ENCODE measurements at regions not wholly inside any gene's neighbourhood (a gene's known extent, or its start where the extent isn't known, plus 50 kb on each side); places are given as distances from the start of the nearest gene placed in this dataset.

DNA sequence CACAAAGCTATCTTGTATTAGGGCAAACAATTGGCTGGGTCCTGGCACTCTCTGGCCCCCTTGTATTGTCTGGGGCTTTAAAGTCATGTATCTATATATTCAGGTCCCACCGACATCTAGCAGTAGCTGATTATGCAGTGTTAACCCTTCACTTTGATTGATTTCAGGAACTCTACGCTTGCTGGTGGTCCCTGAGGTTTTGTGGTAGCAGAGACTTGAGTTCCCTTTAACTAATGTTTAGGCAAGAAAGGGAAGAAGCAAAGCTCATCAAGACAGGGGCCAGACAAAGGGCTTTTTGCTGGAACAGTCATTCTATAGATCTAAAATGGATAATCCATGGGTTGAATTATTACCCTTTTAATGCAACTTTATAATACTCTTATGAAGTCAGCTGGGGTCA is 95.3 kb upstream of the EPB41L3 start:
- Histone ChIP-seq H3K27me3 (ENCODE audit: control insufficient read depth in 2 of 2, insufficient read depth in 1 of 2, low read length in 1 of 2) (peaks cover 0 to 4% of the 10 kb centered on the region in 2 donors), H3K4me3 (ENCODE audit: low read length in 2 of 2) (no peak overlapping the region), H3K36me3 (ENCODE audit: control insufficient read depth in 2 of 2, insufficient read depth in 2 of 2, low read length in 1 of 2) (no peaks in the 10 kb centered on the region), H3K9me3 (ENCODE audit: control insufficient read depth in 2 of 2, insufficient read depth in 1 of 2, low read length in 1 of 2) (no peaks in the 10 kb centered on the region), H3K4me1 (ENCODE audit: control insufficient read depth in 2 of 2, insufficient read depth in 2 of 2, low read length in 2 of 2) (no peaks in the 10 kb centered on the region), H3K27ac (ENCODE audit: low read depth in 1 of 2, low read length in 1 of 2) (no peak overlapping the region)
- no peak for DNase-seq (ENCODE audit: low read depth in 6 of 9, low spot score in 9 of 9)
- WGBS = 7% methylated on average over 2 of the region's 2 CpGs

DNA sequence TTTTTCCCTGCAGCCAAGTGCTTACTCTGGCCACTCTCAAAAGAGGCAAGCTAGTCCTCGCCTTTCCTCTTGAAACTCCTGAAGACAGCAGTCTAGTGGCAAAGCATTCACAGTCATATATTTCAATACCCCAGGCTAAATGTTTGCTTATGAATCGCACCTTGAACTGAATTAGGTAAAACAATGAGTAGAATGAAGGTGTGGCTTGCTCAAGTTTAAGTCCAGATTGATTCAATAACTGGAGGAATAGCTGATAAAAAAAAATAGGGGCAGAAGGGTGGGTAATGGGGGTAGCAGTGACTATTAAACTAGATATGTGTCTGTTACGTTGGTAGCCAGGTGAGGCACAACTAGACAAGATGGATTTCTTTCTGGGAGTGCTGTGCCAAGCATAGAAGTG is 88.2 kb upstream of the EPB41L3 start:
- H3K4me1 ChIP-seq (ENCODE audit: control insufficient read depth in 2 of 2, insufficient read depth in 2 of 2, low read length in 2 of 2) = peaks cover 5 to 6% of the 10 kb centered on the region in 2 donors
- H3K9me3 ChIP-seq (ENCODE audit: control insufficient read depth in 2 of 2, insufficient read depth in 1 of 2, low read length in 1 of 2) = no peaks in the 10 kb centered on the region
- H3K36me3 ChIP-seq (ENCODE audit: control insufficient read depth in 2 of 2, insufficient read depth in 2 of 2, low read length in 1 of 2) = no peaks in the 10 kb centered on the region
- H3K27ac ChIP-seq (ENCODE audit: low read depth in 1 of 2, low read length in 1 of 2) = no peak overlapping the region
- H3K4me3 ChIP-seq (ENCODE audit: low read length in 2 of 2) = no peak overlapping the region
- WGBS = 91% methylated on average over 3 of the region's 3 CpGs
- peaks cover 40 to 49% of the 10 kb centered on the region in 2 donors for H3K27me3 ChIP-seq (ENCODE audit: control insufficient read depth in 2 of 2, insufficient read depth in 1 of 2, low read length in 1 of 2)
- no peak for DNase-seq (ENCODE audit: low read depth in 6 of 9, low spot score in 9 of 9)

DNA sequence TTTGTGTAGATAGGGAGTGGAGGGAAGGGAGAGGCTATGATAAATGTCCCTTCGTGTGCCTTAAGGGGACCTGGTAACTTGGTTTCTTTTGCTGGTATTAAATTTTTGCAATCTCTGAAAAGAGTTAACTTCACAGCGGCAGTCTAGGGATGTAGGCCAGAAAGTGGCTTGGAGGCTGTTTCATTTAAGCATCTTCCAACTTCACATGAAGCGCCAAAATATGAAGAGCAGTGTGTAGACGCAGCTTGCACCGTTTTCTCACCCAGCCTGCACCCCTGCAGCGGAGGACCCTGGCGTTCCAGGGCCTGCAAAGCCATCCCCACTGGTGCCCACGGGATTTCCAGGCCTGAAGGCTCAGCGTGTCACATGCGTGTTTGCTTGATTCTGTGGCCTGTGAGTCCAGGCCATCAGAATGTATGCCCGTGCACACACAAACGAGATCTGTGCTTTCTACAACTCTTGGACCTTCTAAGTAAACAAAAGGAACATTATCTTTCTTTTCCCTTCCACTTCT is 87.2 kb upstream of the EPB41L3 start:
- H3K27ac ChIP-seq (ENCODE audit: low read depth in 1 of 2, low read length in 1 of 2) = no peak overlapping the region
- peaks cover 5 to 6% of the 10 kb centered on the region in 2 donors for H3K4me1 ChIP-seq (ENCODE audit: control insufficient read depth in 2 of 2, insufficient read depth in 2 of 2, low read length in 2 of 2)
- no peaks in the 10 kb centered on the region for H3K36me3 ChIP-seq (ENCODE audit: control insufficient read depth in 2 of 2, insufficient read depth in 2 of 2, low read length in 1 of 2)
- peaks cover 43 to 57% of the 10 kb centered on the region in 2 donors for H3K27me3 ChIP-seq (ENCODE audit: control insufficient read depth in 2 of 2, insufficient read depth in 1 of 2, low read length in 1 of 2)
- 81% methylated on average over 12 of the region's 12 CpGs for WGBS
- no peaks in the 10 kb centered on the region for H3K9me3 ChIP-seq (ENCODE audit: control insufficient read depth in 2 of 2, insufficient read depth in 1 of 2, low read length in 1 of 2)
- no peak overlapping the region for H3K4me3 ChIP-seq (ENCODE audit: low read length in 2 of 2)
- no peak for DNase-seq (ENCODE audit: low read depth in 6 of 9, low spot score in 9 of 9)

DNA sequence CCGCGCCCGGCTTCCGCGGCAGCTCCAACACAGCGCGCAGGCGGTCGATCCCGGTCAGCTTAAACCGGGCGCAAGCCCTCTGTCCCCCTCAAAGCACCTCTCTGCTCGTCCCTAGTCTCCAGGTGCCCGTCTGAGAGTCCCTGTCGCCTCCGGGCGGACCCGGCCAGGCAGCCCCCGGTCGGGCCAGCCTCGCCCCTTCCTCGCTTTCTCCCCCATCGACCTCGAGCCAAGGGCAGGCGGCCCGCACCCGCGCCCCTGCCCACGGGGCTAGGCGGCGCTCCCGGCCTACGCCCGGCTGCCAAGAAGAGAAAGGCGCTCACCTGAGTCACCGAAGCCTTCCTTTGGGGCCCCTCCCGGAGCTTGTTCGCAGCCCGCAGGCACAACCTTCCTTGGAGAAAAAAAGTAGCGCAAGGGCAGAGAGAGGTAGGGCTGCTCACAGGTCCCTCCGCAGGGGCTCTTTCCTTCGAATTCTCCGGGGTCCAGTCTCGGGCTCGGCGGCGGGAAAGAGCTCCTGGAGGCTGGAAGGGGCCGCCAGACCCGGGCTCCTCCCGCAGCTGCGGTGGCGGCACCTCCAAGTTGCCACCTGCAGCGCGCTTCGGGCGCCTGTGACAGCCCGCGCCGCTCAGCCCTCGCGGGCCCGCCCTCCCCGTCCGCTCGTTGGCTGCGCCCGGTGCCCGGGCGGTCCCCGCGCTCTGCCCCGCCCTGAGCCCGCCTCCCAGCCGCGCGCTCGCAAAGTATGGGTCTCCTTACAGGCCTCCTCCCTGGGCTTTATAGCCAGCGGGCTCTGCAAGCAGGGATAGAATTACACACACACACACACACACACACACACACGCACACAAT is 86.5 kb upstream of the EPB41L3 start:
- Histone ChIP-seq H3K9me3 (ENCODE audit: control insufficient read depth in 2 of 2, insufficient read depth in 1 of 2, low read length in 1 of 2) (no peaks in the 10 kb centered on the region), H3K36me3 (ENCODE audit: control insufficient read depth in 2 of 2, insufficient read depth in 2 of 2, low read length in 1 of 2) (no peaks in the 10 kb centered on the region), H3K27ac (ENCODE audit: low read depth in 1 of 2, low read length in 1 of 2) (peak overlapping the region in 1 of 2 donors; percentile 27), H3K4me1 (ENCODE audit: control insufficient read depth in 2 of 2, insufficient read depth in 2 of 2, low read length in 2 of 2) (peaks cover 5 to 6% of the 10 kb centered on the region in 2 donors), H3K27me3 (ENCODE audit: control insufficient read depth in 2 of 2, insufficient read depth in 1 of 2, low read length in 1 of 2) (peaks cover 43 to 59% of the 10 kb centered on the region in 2 donors), H3K4me3 (ENCODE audit: low read length in 2 of 2) (peak overlapping the region; percentile 18 to 45)
- peak in 6 of 9 donors; percentile 4 to 46 (median 12) for DNase-seq (ENCODE audit: low read depth in 6 of 9, low spot score in 9 of 9)
- WGBS = 1% methylated on average over 79 of the region's 79 CpGs

DNA sequence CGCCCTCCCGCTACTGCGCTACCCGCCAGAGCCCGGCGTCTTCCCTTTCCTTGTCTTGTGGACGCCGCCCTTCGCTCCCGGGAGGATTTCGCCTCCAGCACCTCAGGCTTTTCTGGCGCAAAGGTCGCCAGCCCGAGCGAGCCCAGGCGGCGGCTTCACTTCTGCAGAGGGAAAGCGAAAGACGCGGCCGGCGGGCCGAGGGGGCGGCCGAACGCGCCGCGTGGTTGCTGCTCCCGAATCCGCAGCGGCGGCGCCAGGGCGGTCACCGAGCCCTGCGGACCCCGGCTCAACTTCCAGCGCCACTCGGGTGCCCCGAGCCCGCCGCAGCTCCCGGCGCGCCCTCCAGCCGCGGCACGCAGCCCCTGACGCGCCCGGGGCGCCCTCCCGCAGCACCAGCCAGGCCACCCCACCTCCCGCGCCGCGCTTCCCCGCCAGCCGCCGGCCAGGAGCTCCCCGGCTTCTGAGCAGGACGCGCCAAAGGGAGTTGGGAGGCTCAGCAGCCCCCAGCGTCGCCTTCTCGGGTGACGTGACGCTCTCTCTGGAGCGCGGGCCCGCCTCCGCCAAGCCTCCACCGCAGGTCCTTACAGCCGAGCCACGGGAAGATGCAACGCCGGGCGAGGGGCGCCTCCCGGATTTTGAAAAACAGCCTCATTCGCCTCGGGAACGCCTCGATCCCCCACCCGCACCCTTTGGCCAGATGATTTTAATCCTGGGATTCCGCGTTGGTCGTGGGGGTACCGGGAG is 84.9 kb upstream of the EPB41L3 start:
- peak in 1 of 9 donors; percentile 6 for DNase-seq (ENCODE audit: low read depth in 6 of 9, low spot score in 9 of 9)
- peaks cover 5 to 6% of the 10 kb centered on the region in 2 donors for H3K4me1 ChIP-seq (ENCODE audit: control insufficient read depth in 2 of 2, insufficient read depth in 2 of 2, low read length in 2 of 2)
- WGBS = under 1% methylated on average over 90 of the region's 90 CpGs
- peak overlapping the region in 1 of 2 donors; percentile 4 for H3K27ac ChIP-seq (ENCODE audit: low read depth in 1 of 2, low read length in 1 of 2)
- H3K36me3 ChIP-seq (ENCODE audit: control insufficient read depth in 2 of 2, insufficient read depth in 2 of 2, low read length in 1 of 2) = no peaks in the 10 kb centered on the region
- no peaks in the 10 kb centered on the region for H3K9me3 ChIP-seq (ENCODE audit: control insufficient read depth in 2 of 2, insufficient read depth in 1 of 2, low read length in 1 of 2)
- peak overlapping the region; percentile 29 to 45 for H3K4me3 ChIP-seq (ENCODE audit: low read length in 2 of 2)
- H3K27me3 ChIP-seq (ENCODE audit: control insufficient read depth in 2 of 2, insufficient read depth in 1 of 2, low read length in 1 of 2) = peaks cover 41 to 63% of the 10 kb centered on the region in 2 donors

DNA sequence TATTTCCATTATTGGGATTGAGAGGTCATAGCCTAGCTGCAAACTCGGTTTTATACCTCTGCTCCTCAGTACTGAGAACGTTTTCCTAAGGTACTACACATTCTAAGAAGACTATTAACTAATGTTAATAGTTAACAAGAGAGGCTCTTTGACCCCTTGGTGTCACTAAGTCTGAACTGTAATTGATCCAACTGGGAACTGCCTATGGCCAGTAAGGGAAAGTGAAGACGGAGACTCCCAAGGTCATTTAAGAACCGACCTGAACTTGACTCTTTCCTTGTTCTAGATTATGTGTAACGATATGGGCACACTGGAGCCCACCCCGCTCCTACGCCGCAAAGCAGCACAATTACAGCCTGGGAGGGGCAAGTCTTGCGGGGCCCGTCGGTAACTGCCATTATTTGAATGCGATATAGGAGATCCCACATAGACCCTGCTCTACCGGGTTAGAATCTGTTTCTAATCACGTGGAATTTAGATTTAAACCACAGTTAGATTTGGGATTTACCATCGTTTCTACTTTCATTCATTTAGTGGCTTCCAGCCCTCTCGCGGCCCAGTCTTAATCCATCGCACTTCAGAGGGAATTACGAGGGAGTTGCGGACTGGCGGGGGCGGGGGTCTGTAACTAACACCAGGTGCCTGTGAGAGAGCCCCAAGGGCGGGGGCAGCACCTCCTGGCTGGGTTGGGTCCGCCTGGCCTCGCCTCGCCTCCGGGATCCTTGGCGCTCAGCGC is 84.1 kb upstream of the EPB41L3 start:
- no peak for DNase-seq (ENCODE audit: low read depth in 6 of 9, low spot score in 9 of 9)
- Histone ChIP-seq H3K4me1 (ENCODE audit: control insufficient read depth in 2 of 2, insufficient read depth in 2 of 2, low read length in 2 of 2) (peaks cover 5 to 6% of the 10 kb centered on the region in 2 donors), H3K36me3 (ENCODE audit: control insufficient read depth in 2 of 2, insufficient read depth in 2 of 2, low read length in 1 of 2) (no peaks in the 10 kb centered on the region), H3K4me3 (ENCODE audit: low read length in 2 of 2) (peak overlapping the region; percentile 29 to 45), H3K27me3 (ENCODE audit: control insufficient read depth in 2 of 2, insufficient read depth in 1 of 2, low read length in 1 of 2) (peaks cover 41 to 63% of the 10 kb centered on the region in 2 donors), H3K27ac (ENCODE audit: low read depth in 1 of 2, low read length in 1 of 2) (no peak overlapping the region), H3K9me3 (ENCODE audit: control insufficient read depth in 2 of 2, insufficient read depth in 1 of 2, low read length in 1 of 2) (no peaks in the 10 kb centered on the region)
- WGBS = 16% methylated on average over 29 of the region's 29 CpGs

DNA sequence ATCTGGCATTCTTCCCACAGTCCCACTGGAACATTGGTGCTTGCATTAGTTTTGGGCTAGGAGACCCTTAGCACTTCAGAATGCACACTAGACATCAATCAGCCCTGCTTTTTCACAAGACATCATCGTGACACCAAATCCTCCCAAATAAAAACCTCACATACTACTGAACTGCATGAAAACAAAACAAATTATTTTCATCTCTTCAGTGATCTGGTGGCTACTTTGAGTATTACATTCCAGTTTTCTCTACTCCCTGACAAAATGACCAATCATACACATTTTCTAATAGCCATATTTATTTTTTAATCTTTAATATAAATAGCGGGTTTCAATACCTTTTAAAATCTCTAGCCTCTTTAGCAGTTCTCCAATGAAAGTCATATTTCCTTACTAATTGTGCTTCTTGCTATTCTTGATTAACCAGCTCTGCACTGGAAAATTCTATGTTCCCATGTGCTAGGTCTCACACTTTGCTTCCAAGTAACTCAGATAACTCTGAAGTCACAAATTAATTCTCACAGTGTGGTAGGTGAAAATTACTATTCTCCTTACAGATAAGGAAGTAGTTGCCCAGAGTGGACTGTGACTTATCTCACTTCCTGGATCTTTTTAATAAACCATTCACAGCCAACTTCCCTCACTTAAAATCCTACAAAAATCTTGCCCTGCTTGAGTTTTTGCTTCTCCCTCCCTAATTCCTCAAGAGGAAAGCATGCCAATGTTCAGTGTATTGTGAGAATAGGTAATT is 82.5 kb upstream of the EPB41L3 start:
- Histone ChIP-seq H3K36me3 (ENCODE audit: control insufficient read depth in 2 of 2, insufficient read depth in 2 of 2, low read length in 1 of 2) (no peaks in the 10 kb centered on the region), H3K4me1 (ENCODE audit: control insufficient read depth in 2 of 2, insufficient read depth in 2 of 2, low read length in 2 of 2) (peaks cover 5 to 6% of the 10 kb centered on the region in 2 donors), H3K27me3 (ENCODE audit: control insufficient read depth in 2 of 2, insufficient read depth in 1 of 2, low read length in 1 of 2) (peaks cover 40 to 55% of the 10 kb centered on the region in 2 donors), H3K4me3 (ENCODE audit: low read length in 2 of 2) (no peak overlapping the region), H3K9me3 (ENCODE audit: control insufficient read depth in 2 of 2, insufficient read depth in 1 of 2, low read length in 1 of 2) (no peaks in the 10 kb centered on the region), H3K27ac (ENCODE audit: low read depth in 1 of 2, low read length in 1 of 2) (no peak overlapping the region)
- 87% methylated on average over 2 of the region's 2 CpGs for WGBS
- DNase-seq (ENCODE audit: low read depth in 6 of 9, low spot score in 9 of 9) = no peak

DNA sequence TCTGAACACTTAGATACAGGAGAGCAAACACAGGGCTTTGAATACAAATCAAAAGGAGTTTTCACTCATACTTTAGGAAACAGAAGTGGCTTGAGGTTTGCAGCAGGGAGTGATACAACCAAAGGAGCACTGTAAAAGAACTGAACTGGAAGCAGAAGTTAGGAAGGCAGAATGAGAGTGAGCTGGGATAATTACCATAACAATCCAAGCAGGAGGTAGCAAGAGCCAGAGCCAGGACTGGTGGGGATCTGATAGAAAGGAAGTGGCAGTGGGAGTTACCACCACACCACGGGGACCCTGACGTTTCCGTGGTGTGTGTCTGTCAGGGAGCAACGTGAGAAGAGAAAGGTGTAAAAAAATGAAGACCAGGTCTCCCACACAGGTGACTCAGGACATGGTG is 81.3 kb upstream of the EPB41L3 start:
- DNase-seq (ENCODE audit: low read depth in 6 of 9, low spot score in 9 of 9) = no peak
- H3K4me3 ChIP-seq (ENCODE audit: low read length in 2 of 2) = no peak overlapping the region
- H3K27me3 ChIP-seq (ENCODE audit: control insufficient read depth in 2 of 2, insufficient read depth in 1 of 2, low read length in 1 of 2) = peaks cover 31 to 43% of the 10 kb centered on the region in 2 donors
- 3% methylated on average over 4 of the region's 4 CpGs for WGBS
- no peaks in the 10 kb centered on the region for H3K36me3 ChIP-seq (ENCODE audit: control insufficient read depth in 2 of 2, insufficient read depth in 2 of 2, low read length in 1 of 2)
- no peak overlapping the region for H3K27ac ChIP-seq (ENCODE audit: low read depth in 1 of 2, low read length in 1 of 2)
- no peaks in the 10 kb centered on the region for H3K9me3 ChIP-seq (ENCODE audit: control insufficient read depth in 2 of 2, insufficient read depth in 1 of 2, low read length in 1 of 2)
- H3K4me1 ChIP-seq (ENCODE audit: control insufficient read depth in 2 of 2, insufficient read depth in 2 of 2, low read length in 2 of 2) = peaks cover 0 to 6% of the 10 kb centered on the region in 2 donors

Measured in thymus (tissue), 11 donors.